GM12878 (cell line): ENCODE measurements at regions not wholly inside any gene's neighbourhood (a gene's known extent, or its start where the extent isn't known, plus 50 kb on each side); places are given as distances from the start of the nearest gene placed in this dataset.

Experiments
- ATAC-seq: fragments of 200-7000 bp; cut with Tn5 transposase; 3 replicates; pipeline ENCODE4 v1.9.1; 2020; ENCODE audit warnings: mild to moderate bottlenecking, moderate library complexity
- BruUV-seq: library from RNA; stranded (reverse); fragments of 400-500 nt; replicated peaks from 2 replicates; lab custom pipeline; 2021; lab: Mats Ljungman, UMichigan
- CTCF ChIA-PET: fragments of 300-600 bp; sonication (Branson Sonifier 250); formaldehyde crosslinking; extraction: SDS; loops from one replicate; lab custom pipeline; 2021; ENCODE audit warnings: inconsistent platforms; lab: Yijun Ruan, JAX
- POLR2A ChIA-PET: fragments of 350-600 bp; formaldehyde crosslinking; extraction: SDS; loops from one replicate; lab custom pipeline; 2021; ENCODE audit warnings: inconsistent platforms; lab: Charles Lee
- RAD21 ChIA-PET: fragments of 300-600 bp; sonication (Branson Sonifier 250); formaldehyde crosslinking; loops from one replicate; lab custom pipeline; 2023; ENCODE audit warnings: antibody characterized with exemption; ENCODE audit not compliant: unreplicated experiment; lab: Charles Lee
- SMC1A ChIA-PET: fragments of 300-600 bp; sonication (Branson Sonifier 250); formaldehyde crosslinking; loops from one replicate; lab custom pipeline; 2023; ENCODE audit not compliant: unreplicated experiment, uncharacterized antibody; lab: Charles Lee
- DNase-seq: peaks from one replicate; pipeline ENCODE4 v3.0.0-alpha.2; 2011; ENCODE audit warnings: low read depth, low spot score
- FAIRE-seq: peaks from 3 replicates; lab custom pipeline; 2011; peaks lifted over from hg19 to GRCh38; lab: Jason Lieb, UNC
- H2AFZ ChIP-seq: 2 replicates; pipeline ENCODE4 v1.6.0; 2011; ENCODE audit warnings: low read depth, low read length, control low read depth; ENCODE audit not compliant: control insufficient read depth
- H3K27ac ChIP-seq: 2 replicates; pipeline ENCODE4 v1.5.1; 2011; ENCODE audit warnings: control low read depth; ENCODE audit not compliant: control insufficient read depth, insufficient read depth
- H3K27me3 ChIP-seq, 2 experiments: replicated peaks in 1 of 2; 2 replicates each; pipeline versions ENCODE4 v1.6.0 to v1.6.1; 2011; ENCODE audit warnings: low read length in 1 of 2; ENCODE audit not compliant: control insufficient read depth in 2 of 2, insufficient read depth in 2 of 2
- H3K36me3 ChIP-seq, 2 experiments: 2 replicates each; pipeline ENCODE4 v1.5.1; 2011; ENCODE audit warnings: low read length in 1 of 2; ENCODE audit not compliant: control insufficient read depth in 2 of 2, insufficient read depth in 2 of 2
- H3K4me1 ChIP-seq: 2 replicates; pipeline ENCODE4 v1.6.1; 2011; ENCODE audit warnings: mild to moderate bottlenecking, low read length, moderate library complexity, mixed read lengths; ENCODE audit not compliant: control insufficient read depth, insufficient read depth
- H3K4me2 ChIP-seq: 2 replicates; pipeline ENCODE4 v1.6.0; 2011; ENCODE audit warnings: control low read depth; ENCODE audit not compliant: control insufficient read depth, insufficient read depth
- H3K4me3 ChIP-seq: fragments of 200-600 bp; sonication (generic); 2 replicates; pipeline ENCODE4 v1.5.1; 2016
- H3K79me2 ChIP-seq: 2 replicates; pipeline ENCODE4 v1.6.0; 2011; ENCODE audit warnings: low read length; ENCODE audit not compliant: control insufficient read depth, insufficient read depth
- H3K9ac ChIP-seq: 2 replicates; pipeline ENCODE4 v1.8.0; 2011; ENCODE audit warnings: low read length, control low read depth, mixed read lengths; ENCODE audit not compliant: control insufficient read depth, insufficient read depth
- H3K9me3 ChIP-seq: replicated peaks from 3 replicates; pipeline ENCODE4 v1.5.1; 2011; ENCODE audit warnings: mild to moderate bottlenecking, low read length; ENCODE audit not compliant: control insufficient read depth, insufficient read depth
- H4K20me1 ChIP-seq: 2 replicates; pipeline ENCODE4 v1.6.0; 2011; ENCODE audit not compliant: control insufficient read depth, insufficient read depth
- CBX5 ChIP-seq: sonication (generic); IDR thresholded peaks from 2 replicates; pipeline ENCODE4 v1.6.1; 2016; ENCODE audit warnings: low read depth, moderate library complexity, mild to moderate bottlenecking, inconsistent platforms
- ETV6 ChIP-seq, 2 experiments: fragments of 450-650 bp in 1 of 2; IDR thresholded peaks in 1 of 2; conservative IDR thresholded peaks in 1 of 2; 2 replicates each; pipeline ENCODE4 v1.6.1; 2014; ENCODE audit warnings: antibody characterized with exemption in 1 of 2, borderline replicate concordance in 1 of 2, low read depth in 1 of 2, mild to moderate bottlenecking in 1 of 2, moderate library complexity in 1 of 2
- GABPA ChIP-seq: IDR thresholded peaks from 2 replicates; pipeline ENCODE4 v1.6.1; 2014; ENCODE audit warnings: antibody characterized with exemption, low read depth, mild to moderate bottlenecking, inconsistent platforms
- HDAC6 ChIP-seq: fragments of 200-600 bp; sonication (generic); IDR thresholded peaks from one replicate; pipeline ENCODE4 v1.8.0; 2017; ENCODE audit warnings: antibody characterized with exemption; ENCODE audit not compliant: unreplicated experiment
- IKZF2 ChIP-seq, 2 experiments: fragments of 450-650 bp; IDR thresholded peaks; 2 replicates each; pipeline ENCODE4 v1.6.1; 2017; ENCODE audit warnings: mild to moderate bottlenecking in 2 of 2, moderate library complexity in 2 of 2
- NFYA ChIP-seq: IDR thresholded peaks from 2 replicates; pipeline ENCODE4 v1.6.1; 2011; ENCODE audit warnings: low read depth, mild to moderate bottlenecking, low read length, improper control_type of control experiment, borderline replicate concordance
- SMAD1 ChIP-seq: fragments of 450-650 bp; IDR thresholded peaks from 2 replicates; pipeline ENCODE4 v1.6.1; 2018; ENCODE audit warnings: mild to moderate bottlenecking, low read depth; ENCODE audit not compliant: partially characterized antibody
- SMAD5 ChIP-seq: IDR thresholded peaks from 2 replicates; pipeline ENCODE4 v1.6.1; 2016; ENCODE audit warnings: antibody characterized with exemption, low read depth
- WGBS: methylation state at CpG from one replicate; pipeline ENCODE4 v1.1.6; 2016; ENCODE audit warnings: low lambda C conversion rate; ENCODE audit not compliant: insufficient replicate concordance, insufficient coverage; ENCODE audit errors: missing lambda C conversion rate; 5-methylcytosine and 5-hydroxymethylcytosine counted together
- in situ Hi-C: fragments of 300-500 bp; cut with MboI; formaldehyde crosslinking; loops from 9 replicates; pipeline ENCODE4 v1.14.3; 2018; ENCODE audit warnings: mixed read lengths
- intact Hi-C: fragments of 100-400 bp; cut with micrococcal nuclease; formaldehyde crosslinking; loops from one replicate; pipeline ENCODE4 v1.14.2; 2022; ENCODE audit not compliant: unreplicated experiment
- TF ChIP-seq, protein P1 (sequence below): fragments of 450-650 bp; IDR thresholded peaks from 2 replicates; pipeline ENCODE4 v1.6.1; 2017; ENCODE audit warnings: mild to moderate bottlenecking
- TF ChIP-seq, protein P2 (sequence below): fragments of 450-650 bp; formaldehyde crosslinking; IDR thresholded peaks from 2 replicates; pipeline ENCODE4 v1.5.0; 2022; ENCODE audit warnings: mild to moderate bottlenecking, missing genetic modification characterization
- TF ChIP-seq, protein P3 (sequence below): fragments of 450-650 bp; IDR thresholded peaks from 2 replicates; pipeline ENCODE4 v1.6.1; 2016; ENCODE audit warnings: mild to moderate bottlenecking
- TF ChIP-seq, protein P4 (sequence below): fragments of 450-650 bp; IDR thresholded peaks from 2 replicates; pipeline ENCODE4 v1.6.1; 2016; ENCODE audit warnings: mild to moderate bottlenecking
- TF ChIP-seq, protein P5 (sequence below): fragments of 150-350 bp; IDR thresholded peaks from 2 replicates; pipeline ENCODE4 v1.6.1; 2016; ENCODE audit warnings: low read depth, low read length

DNA sequence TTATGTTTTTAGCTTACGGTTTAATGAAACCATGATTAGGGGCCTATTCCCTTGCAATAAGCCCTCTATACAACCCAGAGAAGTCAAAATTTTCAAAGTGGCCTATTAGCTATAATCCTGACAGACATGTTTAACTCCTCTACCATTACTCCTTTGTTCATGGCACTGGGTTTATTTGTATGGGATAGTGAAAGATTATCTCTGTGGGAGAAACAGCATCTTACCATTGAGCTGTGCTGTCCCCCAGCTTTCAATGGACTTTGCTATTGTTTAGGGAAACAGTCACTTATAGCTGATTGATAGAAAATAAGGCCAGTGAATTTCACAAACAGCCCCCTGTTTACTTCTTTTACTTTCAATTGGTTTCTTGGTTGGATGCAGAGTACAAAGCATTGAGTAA is 675.2 kb upstream of the GCFC2 start:
- ATAC-seq, result no peak
- SMC1A ChIA-PET, result interaction anchor here (1.1 kb wide), 1 partner anchor 21 kb away, joined by 3 read pairs; no protein-coding TSS in a partner anchor

More for the DNA sequence above, 675.2 kb upstream of the GCFC2 start:
- no peaks in the 10 kb centered on the region for H3K36me3 ChIP-seq
- WGBS, result 100% methylated on average over 1 of the region's 1 CpG
- ChIA-PET POLR2A (no interaction called here), RAD21 (no interaction called here), CTCF (interaction anchor here (0.7 to 1.3 kb wide), 4 partner anchors 9 to 184 kb away, joined by 3 to 5 read pairs (median 3); no protein-coding TSS in a partner anchor)
- H4K20me1 ChIP-seq, result no peaks in the 10 kb centered on the region
- H2AFZ ChIP-seq, result no peak overlapping the region
- H3K4me2 ChIP-seq, result no peak overlapping the region
- H3K9me3 ChIP-seq, result no peaks in the 10 kb centered on the region
- DNase-seq (no peak), FAIRE-seq (no peak)
- H3K9ac ChIP-seq, result no peak overlapping the region
- TF ChIP-seq, protein P1, sequence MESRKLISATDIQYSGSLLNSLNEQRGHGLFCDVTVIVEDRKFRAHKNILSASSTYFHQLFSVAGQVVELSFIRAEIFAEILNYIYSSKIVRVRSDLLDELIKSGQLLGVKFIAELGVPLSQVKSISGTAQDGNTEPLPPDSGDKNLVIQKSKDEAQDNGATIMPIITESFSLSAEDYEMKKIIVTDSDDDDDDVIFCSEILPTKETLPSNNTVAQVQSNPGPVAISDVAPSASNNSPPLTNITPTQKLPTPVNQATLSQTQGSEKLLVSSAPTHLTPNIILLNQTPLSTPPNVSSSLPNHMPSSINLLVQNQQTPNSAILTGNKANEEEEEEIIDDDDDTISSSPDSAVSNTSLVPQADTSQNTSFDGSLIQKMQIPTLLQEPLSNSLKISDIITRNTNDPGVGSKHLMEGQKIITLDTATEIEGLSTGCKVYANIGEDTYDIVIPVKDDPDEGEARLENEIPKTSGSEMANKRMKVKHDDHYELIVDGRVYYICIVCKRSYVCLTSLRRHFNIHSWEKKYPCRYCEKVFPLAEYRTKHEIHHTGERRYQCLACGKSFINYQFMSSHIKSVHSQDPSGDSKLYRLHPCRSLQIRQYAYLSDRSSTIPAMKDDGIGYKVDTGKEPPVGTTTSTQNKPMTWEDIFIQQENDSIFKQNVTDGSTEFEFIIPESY, result no peak
- no peak for TF ChIP-seq ETV6 (conservative IDR thresholded peaks at IDR 0.05 in 1 of 2, IDR thresholded peaks at IDR 0.05 in 1 of 2; ENCODE audit: borderline replicate concordance in 1 of 2, low read depth in 1 of 2)
- no peak for TF ChIP-seq SMAD5
- TF ChIP-seq, protein P2, sequence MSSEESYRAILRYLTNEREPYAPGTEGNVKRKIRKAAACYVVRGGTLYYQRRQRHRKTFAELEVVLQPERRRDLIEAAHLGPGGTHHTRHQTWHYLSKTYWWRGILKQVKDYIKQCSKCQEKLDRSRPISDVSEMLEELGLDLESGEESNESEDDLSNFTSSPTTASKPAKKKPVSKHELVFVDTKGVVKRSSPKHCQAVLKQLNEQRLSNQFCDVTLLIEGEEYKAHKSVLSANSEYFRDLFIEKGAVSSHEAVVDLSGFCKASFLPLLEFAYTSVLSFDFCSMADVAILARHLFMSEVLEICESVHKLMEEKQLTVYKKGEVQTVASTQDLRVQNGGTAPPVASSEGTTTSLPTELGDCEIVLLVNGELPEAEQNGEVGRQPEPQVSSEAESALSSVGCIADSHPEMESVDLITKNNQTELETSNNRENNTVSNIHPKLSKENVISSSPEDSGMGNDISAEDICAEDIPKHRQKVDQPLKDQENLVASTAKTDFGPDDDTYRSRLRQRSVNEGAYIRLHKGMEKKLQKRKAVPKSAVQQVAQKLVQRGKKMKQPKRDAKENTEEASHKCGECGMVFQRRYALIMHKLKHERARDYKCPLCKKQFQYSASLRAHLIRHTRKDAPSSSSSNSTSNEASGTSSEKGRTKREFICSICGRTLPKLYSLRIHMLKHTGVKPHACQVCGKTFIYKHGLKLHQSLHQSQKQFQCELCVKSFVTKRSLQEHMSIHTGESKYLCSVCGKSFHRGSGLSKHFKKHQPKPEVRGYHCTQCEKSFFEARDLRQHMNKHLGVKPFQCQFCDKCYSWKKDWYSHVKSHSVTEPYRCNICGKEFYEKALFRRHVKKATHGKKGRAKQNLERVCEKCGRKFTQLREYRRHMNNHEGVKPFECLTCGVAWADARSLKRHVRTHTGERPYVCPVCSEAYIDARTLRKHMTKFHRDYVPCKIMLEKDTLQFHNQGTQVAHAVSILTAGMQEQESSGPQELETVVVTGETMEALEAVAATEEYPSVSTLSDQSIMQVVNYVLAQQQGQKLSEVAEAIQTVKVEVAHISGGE (CRISPR knock-in tag), result no peak
- TF ChIP-seq, protein P3, sequence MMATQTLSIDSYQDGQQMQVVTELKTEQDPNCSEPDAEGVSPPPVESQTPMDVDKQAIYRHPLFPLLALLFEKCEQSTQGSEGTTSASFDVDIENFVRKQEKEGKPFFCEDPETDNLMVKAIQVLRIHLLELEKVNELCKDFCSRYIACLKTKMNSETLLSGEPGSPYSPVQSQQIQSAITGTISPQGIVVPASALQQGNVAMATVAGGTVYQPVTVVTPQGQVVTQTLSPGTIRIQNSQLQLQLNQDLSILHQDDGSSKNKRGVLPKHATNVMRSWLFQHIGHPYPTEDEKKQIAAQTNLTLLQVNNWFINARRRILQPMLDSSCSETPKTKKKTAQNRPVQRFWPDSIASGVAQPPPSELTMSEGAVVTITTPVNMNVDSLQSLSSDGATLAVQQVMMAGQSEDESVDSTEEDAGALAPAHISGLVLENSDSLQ, result no peak
- TF ChIP-seq SMAD1, result no peak
- no peak for TF ChIP-seq NFYA
- no peak for TF ChIP-seq GABPA
- TF ChIP-seq, protein P4, sequence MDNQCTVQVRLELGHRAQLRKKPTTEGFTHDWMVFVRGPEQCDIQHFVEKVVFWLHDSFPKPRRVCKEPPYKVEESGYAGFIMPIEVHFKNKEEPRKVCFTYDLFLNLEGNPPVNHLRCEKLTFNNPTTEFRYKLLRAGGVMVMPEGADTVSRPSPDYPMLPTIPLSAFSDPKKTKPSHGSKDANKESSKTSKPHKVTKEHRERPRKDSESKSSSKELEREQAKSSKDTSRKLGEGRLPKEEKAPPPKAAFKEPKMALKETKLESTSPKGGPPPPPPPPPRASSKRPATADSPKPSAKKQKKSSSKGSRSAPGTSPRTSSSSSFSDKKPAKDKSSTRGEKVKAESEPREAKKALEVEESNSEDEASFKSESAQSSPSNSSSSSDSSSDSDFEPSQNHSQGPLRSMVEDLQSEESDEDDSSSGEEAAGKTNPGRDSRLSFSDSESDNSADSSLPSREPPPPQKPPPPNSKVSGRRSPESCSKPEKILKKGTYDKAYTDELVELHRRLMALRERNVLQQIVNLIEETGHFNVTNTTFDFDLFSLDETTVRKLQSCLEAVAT, result no peak
- TF ChIP-seq IKZF2 (IDR thresholded peaks at IDR 0.05), result no peak
- no peak for TF ChIP-seq CBX5
- no peak for TF ChIP-seq HDAC6
- TF ChIP-seq, protein P5, sequence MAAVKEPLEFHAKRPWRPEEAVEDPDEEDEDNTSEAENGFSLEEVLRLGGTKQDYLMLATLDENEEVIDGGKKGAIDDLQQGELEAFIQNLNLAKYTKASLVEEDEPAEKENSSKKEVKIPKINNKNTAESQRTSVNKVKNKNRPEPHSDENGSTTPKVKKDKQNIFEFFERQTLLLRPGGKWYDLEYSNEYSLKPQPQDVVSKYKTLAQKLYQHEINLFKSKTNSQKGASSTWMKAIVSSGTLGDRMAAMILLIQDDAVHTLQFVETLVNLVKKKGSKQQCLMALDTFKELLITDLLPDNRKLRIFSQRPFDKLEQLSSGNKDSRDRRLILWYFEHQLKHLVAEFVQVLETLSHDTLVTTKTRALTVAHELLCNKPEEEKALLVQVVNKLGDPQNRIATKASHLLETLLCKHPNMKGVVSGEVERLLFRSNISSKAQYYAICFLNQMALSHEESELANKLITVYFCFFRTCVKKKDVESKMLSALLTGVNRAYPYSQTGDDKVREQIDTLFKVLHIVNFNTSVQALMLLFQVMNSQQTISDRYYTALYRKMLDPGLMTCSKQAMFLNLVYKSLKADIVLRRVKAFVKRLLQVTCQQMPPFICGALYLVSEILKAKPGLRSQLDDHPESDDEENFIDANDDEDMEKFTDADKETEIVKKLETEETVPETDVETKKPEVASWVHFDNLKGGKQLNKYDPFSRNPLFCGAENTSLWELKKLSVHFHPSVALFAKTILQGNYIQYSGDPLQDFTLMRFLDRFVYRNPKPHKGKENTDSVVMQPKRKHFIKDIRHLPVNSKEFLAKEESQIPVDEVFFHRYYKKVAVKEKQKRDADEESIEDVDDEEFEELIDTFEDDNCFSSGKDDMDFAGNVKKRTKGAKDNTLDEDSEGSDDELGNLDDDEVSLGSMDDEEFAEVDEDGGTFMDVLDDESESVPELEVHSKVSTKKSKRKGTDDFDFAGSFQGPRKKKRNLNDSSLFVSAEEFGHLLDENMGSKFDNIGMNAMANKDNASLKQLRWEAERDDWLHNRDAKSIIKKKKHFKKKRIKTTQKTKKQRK, result no peak
- in situ Hi-C loops, result no loop called here
- H3K79me2 ChIP-seq, result no peaks in the 10 kb centered on the region
- BruUV-seq, result no TSS peak
- intact Hi-C loops, result no loop called here
- no peaks in the 10 kb centered on the region for H3K4me1 ChIP-seq
- H3K4me3 ChIP-seq, result no peak overlapping the region
- H3K27me3 ChIP-seq, result no peaks in the 10 kb centered on the region
- H3K27ac ChIP-seq, result no peak overlapping the region
